ENCODE measurements at regions not wholly inside any gene's neighbourhood (a gene's known extent, or its start where the extent isn't known, plus 50 kb on each side); places are given as distances from the start of the nearest gene placed in this dataset.
"Not testable (repeated sequence)": the region's sequence is repeated elsewhere in the genome, so short reads cannot be mapped to it uniquely, and the experiment has no call there.

GRCh38 chr12:20097626-20098025 is 270.7 kb upstream of the PDE3A start:
- H3K36me3 Mint-ChIP-seq, result no peaks in the 10 kb centered on the region
- no peak overlapping the region for H3K4me3 Mint-ChIP-seq
- H3K4me3 ChIP-seq (ENCODE audit: low read depth, low read length), result no peak overlapping the region
- H3K36me3 ChIP-seq (ENCODE audit: control insufficient read depth, insufficient read depth, low read length), result no peaks in the 10 kb centered on the region
- no peaks in the 10 kb centered on the region for H3K27me3 Mint-ChIP-seq
- no peaks in the 10 kb centered on the region for H3K4me1 Mint-ChIP-seq
- no peak for DNase-seq
- no peak overlapping the region for H3K27ac ChIP-seq (ENCODE audit: insufficient read depth, low read length, poor library complexity, severe bottlenecking)
- no peaks in the 10 kb centered on the region for H3K27me3 ChIP-seq (ENCODE audit: control insufficient read depth, insufficient read depth, low read length)
- H3K27ac Mint-ChIP-seq, result no peak overlapping the region
- peaks cover 0 to 2% of the 10 kb centered on the region in 2 experiments for H3K9me3 ChIP-seq (ENCODE audit: control insufficient read depth in 2 of 2, low read length in 2 of 2)
- peaks cover 0 to 7% (median 3%) of the 10 kb centered on the region in 7 donors for H3K9me3 Mint-ChIP-seq
- no peak for ATAC-seq (ENCODE audit: low read depth in 2 of 2)
- no peaks in the 10 kb centered on the region for H3K4me1 ChIP-seq (ENCODE audit: control insufficient read depth, insufficient read depth, low read length, poor library complexity, severe bottlenecking)

GRCh38 chr12:20099395-20100183 is 268.7 kb upstream of the PDE3A start:
- Mint-ChIP-seq H3K27ac (no peak overlapping the region), H3K36me3 (no peaks in the 10 kb centered on the region), H3K9me3 (peaks cover 0 to 7% (median 3%) of the 10 kb centered on the region in 7 donors), H3K4me1 (no peaks in the 10 kb centered on the region), H3K27me3 (no peaks in the 10 kb centered on the region), H3K4me3 (no peak overlapping the region)
- DNase-seq (no peak), ATAC-seq (ENCODE audit: low read depth in 2 of 2) (no peak)
- Histone ChIP-seq H3K4me1 (ENCODE audit: control insufficient read depth, insufficient read depth, low read length, poor library complexity, severe bottlenecking) (no peaks in the 10 kb centered on the region), H3K4me3 (ENCODE audit: low read depth, low read length) (no peak overlapping the region), H3K36me3 (ENCODE audit: control insufficient read depth, insufficient read depth, low read length) (no peaks in the 10 kb centered on the region), H3K9me3 (ENCODE audit: control insufficient read depth in 2 of 2, low read length in 2 of 2) (peaks cover 0 to 2% of the 10 kb centered on the region in 2 experiments), H3K27me3 (ENCODE audit: control insufficient read depth, insufficient read depth, low read length) (no peaks in the 10 kb centered on the region), H3K27ac (ENCODE audit: insufficient read depth, low read length, poor library complexity, severe bottlenecking) (no peak overlapping the region)

- no peaks in the 10 kb centered on the region for H3K27me3 ChIP-seq (ENCODE audit: control insufficient read depth, insufficient read depth, low read length)
- ATAC-seq (ENCODE audit: low read depth in 2 of 2), result no peak
- H3K9me3 ChIP-seq (ENCODE audit: control insufficient read depth in 2 of 2, low read length in 2 of 2), result peaks cover 0 to 2% of the 10 kb centered on the region in 2 experiments
- H3K4me1 ChIP-seq (ENCODE audit: control insufficient read depth, insufficient read depth, low read length, poor library complexity, severe bottlenecking), result no peaks in the 10 kb centered on the region
- Mint-ChIP-seq H3K27me3 (no peaks in the 10 kb centered on the region), H3K36me3 (no peaks in the 10 kb centered on the region), H3K4me1 (no peaks in the 10 kb centered on the region), H3K9me3 (peaks cover 0 to 7% (median 2%) of the 10 kb centered on the region in 7 donors), H3K4me3 (no peak overlapping the region), H3K27ac (no peak overlapping the region)
- no peak overlapping the region for H3K27ac ChIP-seq (ENCODE audit: insufficient read depth, low read length, poor library complexity, severe bottlenecking)
- H3K36me3 ChIP-seq (ENCODE audit: control insufficient read depth, insufficient read depth, low read length), result no peaks in the 10 kb centered on the region
- DNase-seq, result no peak
- no peak overlapping the region for H3K4me3 ChIP-seq (ENCODE audit: low read depth, low read length)
Measured at GRCh38 chr12:20101046-20101445, 267.3 kb upstream of the PDE3A start.

- Mint-ChIP-seq H3K27me3 (no peaks in the 10 kb centered on the region), H3K4me1 (no peaks in the 10 kb centered on the region), H3K36me3 (no peaks in the 10 kb centered on the region), H3K27ac (no peak overlapping the region), H3K9me3 (peaks cover 0 to 4% (median 2%) of the 10 kb centered on the region in 7 donors), H3K4me3 (no peak overlapping the region)
- DNase-seq, result no peak
- Histone ChIP-seq H3K27ac (ENCODE audit: insufficient read depth, low read length, poor library complexity, severe bottlenecking) (no peak overlapping the region), H3K4me1 (ENCODE audit: control insufficient read depth, insufficient read depth, low read length, poor library complexity, severe bottlenecking) (no peaks in the 10 kb centered on the region), H3K36me3 (ENCODE audit: control insufficient read depth, insufficient read depth, low read length) (no peaks in the 10 kb centered on the region), H3K9me3 (ENCODE audit: control insufficient read depth in 2 of 2, low read length in 2 of 2) (no peaks in the 10 kb centered on the region), H3K27me3 (ENCODE audit: control insufficient read depth, insufficient read depth, low read length) (no peaks in the 10 kb centered on the region), H3K4me3 (ENCODE audit: low read depth, low read length) (no peak overlapping the region)
- ATAC-seq (ENCODE audit: low read depth in 2 of 2), result no peak
Measured at GRCh38 chr12:20105943-20106342, 262.4 kb upstream of the PDE3A start.

GRCh38 chr12:20109676-20110075 is 258.7 kb upstream of the PDE3A start:
- Histone ChIP-seq H3K4me3 (ENCODE audit: low read depth, low read length) (no peak overlapping the region), H3K36me3 (ENCODE audit: control insufficient read depth, insufficient read depth, low read length) (no peaks in the 10 kb centered on the region), H3K27ac (ENCODE audit: insufficient read depth, low read length, poor library complexity, severe bottlenecking) (no peak overlapping the region), H3K4me1 (ENCODE audit: control insufficient read depth, insufficient read depth, low read length, poor library complexity, severe bottlenecking) (no peaks in the 10 kb centered on the region), H3K27me3 (ENCODE audit: control insufficient read depth, insufficient read depth, low read length) (no peaks in the 10 kb centered on the region), H3K9me3 (ENCODE audit: control insufficient read depth in 2 of 2, low read length in 2 of 2) (no peaks in the 10 kb centered on the region)
- Mint-ChIP-seq H3K4me1 (no peaks in the 10 kb centered on the region), H3K27ac (no peak overlapping the region), H3K9me3 (peaks cover 4 to 18% (median 5%) of the 10 kb centered on the region in 7 donors), H3K27me3 (no peaks in the 10 kb centered on the region), H3K36me3 (no peaks in the 10 kb centered on the region), H3K4me3 (no peak overlapping the region)
- DNase-seq, result no peak
- no peak for ATAC-seq (ENCODE audit: low read depth in 2 of 2)

GRCh38 chr12:20115371-20115770 is 253.0 kb upstream of the PDE3A start:
- H3K4me3 Mint-ChIP-seq, result not testable (repeated sequence)

GRCh38 chr12:20119596-20120402 is 248.5 kb upstream of the PDE3A start:
- Histone ChIP-seq H3K27me3 (ENCODE audit: control insufficient read depth, insufficient read depth, low read length) (no peaks in the 10 kb centered on the region), H3K9me3 (ENCODE audit: control insufficient read depth in 2 of 2, low read length in 2 of 2) (no peaks in the 10 kb centered on the region), H3K27ac (ENCODE audit: insufficient read depth, low read length, poor library complexity, severe bottlenecking) (no peak overlapping the region), H3K4me1 (ENCODE audit: control insufficient read depth, insufficient read depth, low read length, poor library complexity, severe bottlenecking) (no peaks in the 10 kb centered on the region), H3K36me3 (ENCODE audit: control insufficient read depth, insufficient read depth, low read length) (no peaks in the 10 kb centered on the region), H3K4me3 (ENCODE audit: low read depth, low read length) (no peak overlapping the region)
- no peak overlapping the region for H3K4me3 Mint-ChIP-seq
- no peak for DNase-seq
- no peak for ATAC-seq (ENCODE audit: low read depth in 2 of 2)
- H3K4me1 Mint-ChIP-seq, result no peaks in the 10 kb centered on the region
- peaks cover 3 to 14% (median 10%) of the 10 kb centered on the region in 7 donors for H3K9me3 Mint-ChIP-seq
- H3K27me3 Mint-ChIP-seq, result no peaks in the 10 kb centered on the region
- no peak overlapping the region for H3K27ac Mint-ChIP-seq
- H3K36me3 Mint-ChIP-seq, result no peaks in the 10 kb centered on the region

More at GRCh38 chr12:20115371-20115770, 253.0 kb upstream of the PDE3A start:
- not testable (repeated sequence) for H3K4me1 ChIP-seq (ENCODE audit: control insufficient read depth, insufficient read depth, low read length, poor library complexity, severe bottlenecking); H3K36me3 Mint-ChIP-seq; ATAC-seq (ENCODE audit: low read depth in 2 of 2); H3K27ac ChIP-seq (ENCODE audit: insufficient read depth, low read length, poor library complexity, severe bottlenecking); H3K27me3 Mint-ChIP-seq; H3K27ac Mint-ChIP-seq; H3K4me1 Mint-ChIP-seq; H3K36me3 ChIP-seq (ENCODE audit: control insufficient read depth, insufficient read depth, low read length); DNase-seq; H3K9me3 ChIP-seq (ENCODE audit: control insufficient read depth in 2 of 2, low read length in 2 of 2); H3K4me3 ChIP-seq (ENCODE audit: low read depth, low read length); H3K27me3 ChIP-seq (ENCODE audit: control insufficient read depth, insufficient read depth, low read length)
- H3K9me3 Mint-ChIP-seq, result peaks cover 1 to 28% (median 9%) of the 10 kb centered on the region in 7 donors

All from CD4-positive, CD25-positive, alpha-beta regulatory T cell (primary cell).